ENCODE measurements at regions not wholly inside any gene's neighbourhood (a gene's known extent, or its start where the extent isn't known, plus 50 kb on each side); places are given as distances from the start of the nearest gene placed in this dataset.

DNA sequence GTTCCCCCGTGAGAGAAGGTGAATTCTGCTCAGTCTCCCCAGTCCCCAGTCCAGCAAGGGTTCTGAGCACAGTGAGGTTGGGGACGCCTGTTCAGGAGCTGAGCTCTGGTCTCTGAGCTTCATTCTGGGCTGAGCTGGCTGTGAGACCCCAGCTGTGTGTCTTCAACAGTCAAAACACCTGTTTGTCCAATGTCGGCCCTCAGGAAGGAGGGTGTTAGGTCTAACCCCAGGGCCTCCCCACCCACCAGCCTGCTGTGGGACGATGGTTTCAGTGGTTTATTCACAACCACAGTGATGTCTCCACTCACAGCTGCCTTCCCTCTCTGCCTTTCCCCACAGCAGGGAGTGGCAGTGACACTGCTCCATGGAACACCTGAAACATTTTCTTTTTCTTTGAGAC, 1282.9 kb downstream of the TBC1D22A start:
- TF ChIP-seq CTCF (IDR thresholded peaks at IDR 0.05) (no peak), EP300 (IDR thresholded peaks at IDR 0.05) (no peak)
